22Rv1 (cell line): ENCODE measurements at regions not wholly inside any gene's neighbourhood (a gene's known extent, or its start where the extent isn't known, plus 50 kb on each side); places are given as distances from the start of the nearest gene placed in this dataset.
"Not testable (repeated sequence)": the region's sequence is repeated elsewhere in the genome, so short reads cannot be mapped to it uniquely, and the experiment has no call there.

ENCODE experiments used
- H3K27ac ChIP-seq: fragments of 450-650 bp; 2 replicates; pipeline ENCODE4 v1.5.1; 2017
- CTCF ChIP-seq: fragments of 450-650 bp; IDR thresholded peaks from 2 replicates; pipeline ENCODE4 v1.5.1; 2017; ENCODE audit warnings: mild to moderate bottlenecking
- ZFX ChIP-seq: fragments of 450-650 bp; IDR thresholded peaks from 2 replicates; pipeline ENCODE4 v1.6.1; 2017; ENCODE audit warnings: antibody characterized with exemption, borderline replicate concordance

DNA sequence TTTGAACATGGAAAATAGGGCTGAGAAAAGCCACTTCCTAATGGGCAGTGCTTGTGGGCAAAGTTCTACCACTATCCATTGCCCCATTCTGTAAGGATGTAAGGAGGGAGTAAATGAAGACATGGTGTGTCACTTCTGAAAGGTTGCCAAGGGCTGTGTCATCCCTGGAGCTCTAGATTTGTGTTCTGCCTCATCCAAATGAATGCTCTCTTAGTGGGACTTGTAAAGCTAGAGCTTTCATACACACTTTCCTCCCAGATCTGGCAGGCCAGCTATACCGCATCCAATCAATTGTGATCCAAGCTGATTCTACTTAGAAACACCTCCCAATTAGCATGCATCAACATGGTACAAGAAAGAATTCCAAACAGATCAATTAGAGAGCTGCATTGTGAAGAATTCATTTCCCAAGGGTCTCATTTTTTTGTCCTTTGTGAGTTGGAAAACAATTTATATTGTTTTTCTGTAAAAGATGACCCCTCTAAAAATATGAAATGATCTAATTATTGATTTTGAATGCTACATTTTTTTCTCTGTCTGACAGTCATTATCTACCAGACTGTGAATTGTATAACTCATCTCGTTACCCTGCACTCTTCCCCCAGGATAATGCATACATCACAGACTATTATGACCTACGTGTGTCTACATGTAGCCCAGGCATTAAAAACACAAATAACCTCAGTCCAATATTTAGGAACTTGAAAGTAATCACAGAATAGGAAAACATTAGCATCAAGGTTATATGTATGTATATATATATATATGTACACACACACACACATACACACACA is 117.1 kb upstream of the DUSP10 start:
- no peak overlapping the region for H3K27ac ChIP-seq
- no peak for TF ChIP-seq CTCF
- TF ChIP-seq ZFX = no peak

DNA sequence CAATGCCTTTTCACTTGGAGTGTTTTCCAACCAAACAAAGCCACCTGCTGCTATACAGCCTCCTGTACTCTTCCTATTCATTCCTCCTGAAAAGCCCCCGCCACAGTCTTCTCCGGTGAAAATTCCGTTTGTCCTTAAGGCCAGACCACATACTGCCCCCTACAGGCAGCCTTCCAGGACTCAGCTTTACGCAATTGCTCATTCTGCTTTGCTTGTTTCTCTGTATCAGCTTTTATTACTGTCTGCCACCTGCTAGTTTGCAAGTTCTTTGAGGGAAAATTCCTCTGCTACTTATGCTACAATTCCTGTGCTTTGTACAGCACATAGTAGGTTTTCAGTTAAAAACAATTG is 115.2 kb upstream of the DUSP10 start:
- H3K27ac ChIP-seq = not testable (repeated sequence)

GRCh38 chr1:221856228-221857093 is 114.6 kb upstream of the DUSP10 start:
- TF ChIP-seq ZFX (no peak), CTCF (no peak)
- no peak overlapping the region for H3K27ac ChIP-seq

More for the DNA sequence above, 115.2 kb upstream of the DUSP10 start:
- TF ChIP-seq CTCF = peak; percentile 82

GRCh38 chr1:221855156-221855555 is 113.3 kb upstream of the DUSP10 start:
- TF ChIP-seq ZFX (no peak), CTCF (no peak)

DNA sequence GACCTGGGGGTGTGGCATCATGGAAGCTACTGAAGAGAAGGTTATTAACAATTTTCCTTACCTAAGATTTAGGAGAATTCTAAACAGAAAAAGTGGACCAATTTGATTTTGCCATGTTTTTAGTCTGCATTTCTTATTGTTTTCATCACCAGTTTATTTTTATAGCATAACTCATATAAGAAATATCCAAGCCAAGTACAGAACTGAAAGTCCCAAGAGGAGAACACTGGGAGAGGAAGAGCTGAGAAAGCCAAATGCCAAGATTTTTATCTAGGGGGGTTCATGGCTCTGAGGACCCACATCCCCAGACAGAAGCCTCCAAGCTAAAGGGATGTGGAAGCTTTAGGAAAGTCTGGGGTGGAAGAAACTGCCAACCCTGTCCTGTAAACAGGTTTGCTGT is 109.4 kb upstream of the DUSP10 start:
- TF ChIP-seq ZFX = no peak
- no peak for TF ChIP-seq CTCF
- H3K27ac ChIP-seq = no peak overlapping the region

More at GRCh38 chr1:221855156-221855555, 113.3 kb upstream of the DUSP10 start:
- H3K27ac ChIP-seq = no peak overlapping the region

- TF ChIP-seq ZFX (no peak), CTCF (no peak)
- H3K27ac ChIP-seq = no peak overlapping the region
These were observed 108.7 kb upstream of the DUSP10 start for GRCh38 chr1:221850470-221851187.

GRCh38 chr1:221849897-221850296 is 108.0 kb upstream of the DUSP10 start:
- TF ChIP-seq CTCF (no peak), ZFX (no peak)
- no peak overlapping the region for H3K27ac ChIP-seq
